ENCODE measurements at regions not wholly inside any gene's neighbourhood (a gene's known extent, or its start where the extent isn't known, plus 50 kb on each side); places are given as distances from the start of the nearest gene placed in this dataset.

- H3K27me3 ChIP-seq = no peaks in the 10 kb centered on the region
- intact Hi-C loops (cut with DNase I; ENCODE audit: low total_unique reads) = no loop called here
- TF ChIP-seq POLR2A (IDR thresholded peaks at IDR 0.05) (no peak), POLR2AphosphoS5 (IDR thresholded peaks at IDR 0.05) (no peak), EP300 (IDR thresholded peaks at IDR 0.05; ENCODE audit: low read depth) (no peak)
- TF ChIP-seq, protein P1, sequence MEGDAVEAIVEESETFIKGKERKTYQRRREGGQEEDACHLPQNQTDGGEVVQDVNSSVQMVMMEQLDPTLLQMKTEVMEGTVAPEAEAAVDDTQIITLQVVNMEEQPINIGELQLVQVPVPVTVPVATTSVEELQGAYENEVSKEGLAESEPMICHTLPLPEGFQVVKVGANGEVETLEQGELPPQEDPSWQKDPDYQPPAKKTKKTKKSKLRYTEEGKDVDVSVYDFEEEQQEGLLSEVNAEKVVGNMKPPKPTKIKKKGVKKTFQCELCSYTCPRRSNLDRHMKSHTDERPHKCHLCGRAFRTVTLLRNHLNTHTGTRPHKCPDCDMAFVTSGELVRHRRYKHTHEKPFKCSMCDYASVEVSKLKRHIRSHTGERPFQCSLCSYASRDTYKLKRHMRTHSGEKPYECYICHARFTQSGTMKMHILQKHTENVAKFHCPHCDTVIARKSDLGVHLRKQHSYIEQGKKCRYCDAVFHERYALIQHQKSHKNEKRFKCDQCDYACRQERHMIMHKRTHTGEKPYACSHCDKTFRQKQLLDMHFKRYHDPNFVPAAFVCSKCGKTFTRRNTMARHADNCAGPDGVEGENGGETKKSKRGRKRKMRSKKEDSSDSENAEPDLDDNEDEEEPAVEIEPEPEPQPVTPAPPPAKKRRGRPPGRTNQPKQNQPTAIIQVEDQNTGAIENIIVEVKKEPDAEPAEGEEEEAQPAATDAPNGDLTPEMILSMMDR (IDR thresholded peaks at IDR 0.05) = no peak
- 35 to 39% methylated on average over 3 to 12 of the region's 12 CpGs for WGBS, 2 donors (ENCODE audit: low coverage in 1 of 2)
- in situ Hi-C loops (cut with MboI; ENCODE audit: low pct_ligation_motif_present in 1 of 4, low pct_unique_long_range_greater_than_20kb in 1 of 4, low sequenced_read_pairs in 3 of 4) = no loop called here
- H3K4me1 ChIP-seq = peaks cover 26 to 73% (median 40%) of the 10 kb centered on the region in 4 donors
- no peaks in the 10 kb centered on the region for H3K36me3 ChIP-seq
- DNase-seq = peak; percentile 49
- H3K27ac ChIP-seq = peak overlapping the region; percentile 59 to 80 (median 62)
- no peak overlapping the region for H3K4me3 ChIP-seq
- H3K9me3 ChIP-seq = no peaks in the 10 kb centered on the region
Observed at GRCh38 chr21:38990424-38990794, 184.7 kb downstream of the ETS2 start.

GRCh38 chr21:38989745-38990423 is 184.2 kb downstream of the ETS2 start:
- 0 to 29% methylated on average over 2 to 17 of the region's 17 CpGs for WGBS, 2 donors (ENCODE audit: low coverage in 1 of 2)
- intact Hi-C loops (cut with DNase I; ENCODE audit: low total_unique reads) = loop anchor here (5.0 to 10.0 kb wide), 3 partner anchors 73 to 235 kb away; no protein-coding TSS in a partner anchor
- Histone ChIP-seq H3K4me3 (no peak overlapping the region), H3K4me1 (peaks cover 30 to 75% (median 42%) of the 10 kb centered on the region in 4 donors), H3K27me3 (no peaks in the 10 kb centered on the region), H3K27ac (peak overlapping the region; percentile 59 to 80 (median 62)), H3K36me3 (no peaks in the 10 kb centered on the region), H3K9me3 (no peaks in the 10 kb centered on the region)
- TF ChIP-seq POLR2A (IDR thresholded peaks at IDR 0.05) (no peak), POLR2AphosphoS5 (IDR thresholded peaks at IDR 0.05) (peak; percentile 60 to 87 (median 69)), EP300 (IDR thresholded peaks at IDR 0.05; ENCODE audit: low read depth) (peak; percentile 70)
- TF ChIP-seq, protein P1 (IDR thresholded peaks at IDR 0.05) = no peak
- no peak for DNase-seq
- in situ Hi-C loops (cut with MboI; ENCODE audit: low pct_ligation_motif_present in 1 of 4, low pct_unique_long_range_greater_than_20kb in 1 of 4, low sequenced_read_pairs in 3 of 4) = no loop called here

DNA sequence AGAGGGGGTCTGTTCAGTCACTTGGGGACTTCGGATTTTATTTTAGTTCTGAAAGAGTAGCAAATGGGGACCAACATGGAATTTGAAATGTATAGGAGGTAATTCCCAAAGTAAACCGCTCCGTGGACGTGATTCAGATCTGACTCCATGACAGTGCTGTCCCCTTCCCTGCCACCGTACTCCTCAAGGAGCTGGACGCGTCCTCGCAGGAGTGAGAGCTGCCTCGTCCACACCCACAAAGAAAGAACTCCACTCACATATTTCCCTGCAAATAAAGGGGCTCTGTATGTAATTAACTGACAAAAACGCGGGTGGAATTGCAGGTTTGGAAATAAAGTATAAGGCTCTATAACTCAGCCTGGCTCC is 183.6 kb downstream of the ETS2 start:
- no peaks in the 10 kb centered on the region for H3K36me3 ChIP-seq
- intact Hi-C loops (cut with DNase I; ENCODE audit: low total_unique reads) (loop anchor here (5.0 to 10.0 kb wide), 3 partner anchors 72 to 235 kb away; no protein-coding TSS in a partner anchor), in situ Hi-C loops (cut with MboI; ENCODE audit: low pct_ligation_motif_present in 1 of 4, low pct_unique_long_range_greater_than_20kb in 1 of 4, low sequenced_read_pairs in 3 of 4) (no loop called here)
- TF ChIP-seq EP300 (IDR thresholded peaks at IDR 0.05; ENCODE audit: low read depth) (no peak), POLR2AphosphoS5 (IDR thresholded peaks at IDR 0.05) (no peak), POLR2A (IDR thresholded peaks at IDR 0.05) (no peak)
- TF ChIP-seq, protein P1 (IDR thresholded peaks at IDR 0.05) = no peak
- no peak overlapping the region for H3K4me3 ChIP-seq
- H3K27me3 ChIP-seq = no peaks in the 10 kb centered on the region
- DNase-seq = no peak
- peaks cover 33 to 80% (median 46%) of the 10 kb centered on the region in 4 donors for H3K4me1 ChIP-seq
- peak overlapping the region; percentile 59 to 80 (median 62) for H3K27ac ChIP-seq
- H3K9me3 ChIP-seq = no peaks in the 10 kb centered on the region
- 58 to 78% methylated on average over 7 to 11 of the region's 11 CpGs for WGBS, 2 donors (ENCODE audit: low coverage in 1 of 2)

GRCh38 chr21:38988509-38989378 is 183.0 kb downstream of the ETS2 start:
- Histone ChIP-seq H3K27me3 (no peaks in the 10 kb centered on the region), H3K36me3 (no peaks in the 10 kb centered on the region), H3K4me1 (peaks cover 33 to 79% (median 45%) of the 10 kb centered on the region in 4 donors), H3K4me3 (no peak overlapping the region), H3K9me3 (no peaks in the 10 kb centered on the region), H3K27ac (peak overlapping the region; percentile 59 to 80 (median 62))
- in situ Hi-C loops (cut with MboI; ENCODE audit: low pct_ligation_motif_present in 1 of 4, low pct_unique_long_range_greater_than_20kb in 1 of 4, low sequenced_read_pairs in 3 of 4) = no loop called here
- no peak for TF ChIP-seq POLR2AphosphoS5 (IDR thresholded peaks at IDR 0.05)
- TF ChIP-seq, protein P1 (IDR thresholded peaks at IDR 0.05) = no peak
- no peak for TF ChIP-seq EP300 (IDR thresholded peaks at IDR 0.05; ENCODE audit: low read depth)
- no peak for TF ChIP-seq POLR2A (IDR thresholded peaks at IDR 0.05)
- 74 to 89% methylated on average over 10 to 29 of the region's 29 CpGs for WGBS, 2 donors (ENCODE audit: low coverage in 1 of 2)
- no peak for DNase-seq
- intact Hi-C loops (cut with DNase I; ENCODE audit: low total_unique reads) = loop anchor here (5.0 to 10.0 kb wide), 3 partner anchors 71 to 234 kb away; no protein-coding TSS in a partner anchor
